ENCODE measurements at regions not wholly inside any gene's neighbourhood (a gene's known extent, or its start where the extent isn't known, plus 50 kb on each side); places are given as distances from the start of the nearest gene placed in this dataset.

DNA sequence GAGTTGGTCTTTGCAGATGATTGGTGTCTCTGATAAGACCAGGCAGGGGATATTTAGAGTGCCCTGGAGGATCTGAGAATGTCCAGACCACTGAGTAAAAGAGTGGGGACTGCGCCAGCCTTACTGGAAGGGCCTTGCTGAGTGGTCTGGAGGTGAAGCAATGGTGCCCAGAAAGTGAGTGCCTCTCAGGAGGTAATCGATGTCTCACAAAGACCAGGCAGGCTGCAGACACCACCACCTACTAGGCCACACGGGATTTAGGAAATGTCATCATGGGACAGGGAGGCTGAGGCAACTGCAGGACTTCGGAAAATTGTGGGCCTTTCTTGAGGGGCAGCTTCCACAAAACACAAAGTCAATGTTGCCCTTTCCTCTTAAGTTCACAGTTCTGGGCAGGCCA, 57.2 kb upstream of the STEAP1B start:
- TF ChIP-seq EZH2 (optimal IDR thresholded peaks at IDR 0.05; ENCODE audit: low read depth, low read length) (no peak), EZH2phosphoT487 (IDR thresholded peaks at IDR 0.05; ENCODE audit: low read length) (no peak)

Measured in MM.1S (cell line).